ENCODE measurements at regions not wholly inside any gene's neighbourhood (a gene's known extent, or its start where the extent isn't known, plus 50 kb on each side); places are given as distances from the start of the nearest gene placed in this dataset.

DNA sequence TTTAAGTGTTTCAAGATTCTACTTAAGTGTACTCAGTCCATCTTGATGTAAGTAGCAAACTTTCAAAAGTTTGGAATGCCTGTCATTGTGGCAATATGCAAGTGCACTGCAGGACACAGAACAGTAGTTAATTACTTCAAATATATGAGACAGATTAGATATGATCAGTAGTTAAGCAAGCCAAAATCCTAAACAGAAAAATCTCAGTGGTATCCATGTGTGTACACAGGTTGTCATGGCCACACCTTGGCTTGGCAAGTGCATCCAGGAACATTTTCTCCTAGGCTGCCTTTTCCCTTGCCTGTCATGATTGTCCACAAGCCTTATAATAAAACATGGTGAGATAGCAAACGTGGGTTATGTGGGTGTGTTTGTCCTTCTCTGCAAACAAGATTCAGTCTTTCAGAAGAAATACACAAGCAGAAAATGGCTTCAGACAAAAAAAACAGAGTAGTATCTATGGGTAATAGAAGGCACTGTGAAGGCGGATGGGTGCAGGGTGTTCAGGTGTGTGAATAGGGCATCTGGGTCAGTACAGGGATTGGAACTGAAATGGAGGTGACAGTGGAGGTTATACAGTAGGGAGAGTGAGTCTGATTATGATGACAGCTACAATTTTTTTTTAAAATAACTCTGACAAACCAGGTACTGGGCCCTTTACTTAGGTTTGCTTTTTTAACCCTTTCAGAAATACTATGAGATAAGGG lies 229.0 kb upstream of the LRIG1 start:
- TF ChIP-seq, protein P1, sequence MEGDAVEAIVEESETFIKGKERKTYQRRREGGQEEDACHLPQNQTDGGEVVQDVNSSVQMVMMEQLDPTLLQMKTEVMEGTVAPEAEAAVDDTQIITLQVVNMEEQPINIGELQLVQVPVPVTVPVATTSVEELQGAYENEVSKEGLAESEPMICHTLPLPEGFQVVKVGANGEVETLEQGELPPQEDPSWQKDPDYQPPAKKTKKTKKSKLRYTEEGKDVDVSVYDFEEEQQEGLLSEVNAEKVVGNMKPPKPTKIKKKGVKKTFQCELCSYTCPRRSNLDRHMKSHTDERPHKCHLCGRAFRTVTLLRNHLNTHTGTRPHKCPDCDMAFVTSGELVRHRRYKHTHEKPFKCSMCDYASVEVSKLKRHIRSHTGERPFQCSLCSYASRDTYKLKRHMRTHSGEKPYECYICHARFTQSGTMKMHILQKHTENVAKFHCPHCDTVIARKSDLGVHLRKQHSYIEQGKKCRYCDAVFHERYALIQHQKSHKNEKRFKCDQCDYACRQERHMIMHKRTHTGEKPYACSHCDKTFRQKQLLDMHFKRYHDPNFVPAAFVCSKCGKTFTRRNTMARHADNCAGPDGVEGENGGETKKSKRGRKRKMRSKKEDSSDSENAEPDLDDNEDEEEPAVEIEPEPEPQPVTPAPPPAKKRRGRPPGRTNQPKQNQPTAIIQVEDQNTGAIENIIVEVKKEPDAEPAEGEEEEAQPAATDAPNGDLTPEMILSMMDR (IDR thresholded peaks at IDR 0.05; ENCODE audit: insufficient read depth, low read length, poor library complexity, severe bottlenecking): no peak
- Histone ChIP-seq H3K27me3 (replicated peaks; ENCODE audit: control insufficient read depth, insufficient read depth, low read length) (no peaks in the 10 kb centered on the region; the same call in 1 of the 2 replicates), H3K4me3 (replicated peaks; ENCODE audit: low read depth, low read length) (no peak overlapping the region), H3K36me3 (ENCODE audit: control insufficient read depth, insufficient read depth, low read length) (no peaks in the 10 kb centered on the region)
- DNase-seq (ENCODE audit: extremely low read depth, insufficient read length): no peak

DNA sequence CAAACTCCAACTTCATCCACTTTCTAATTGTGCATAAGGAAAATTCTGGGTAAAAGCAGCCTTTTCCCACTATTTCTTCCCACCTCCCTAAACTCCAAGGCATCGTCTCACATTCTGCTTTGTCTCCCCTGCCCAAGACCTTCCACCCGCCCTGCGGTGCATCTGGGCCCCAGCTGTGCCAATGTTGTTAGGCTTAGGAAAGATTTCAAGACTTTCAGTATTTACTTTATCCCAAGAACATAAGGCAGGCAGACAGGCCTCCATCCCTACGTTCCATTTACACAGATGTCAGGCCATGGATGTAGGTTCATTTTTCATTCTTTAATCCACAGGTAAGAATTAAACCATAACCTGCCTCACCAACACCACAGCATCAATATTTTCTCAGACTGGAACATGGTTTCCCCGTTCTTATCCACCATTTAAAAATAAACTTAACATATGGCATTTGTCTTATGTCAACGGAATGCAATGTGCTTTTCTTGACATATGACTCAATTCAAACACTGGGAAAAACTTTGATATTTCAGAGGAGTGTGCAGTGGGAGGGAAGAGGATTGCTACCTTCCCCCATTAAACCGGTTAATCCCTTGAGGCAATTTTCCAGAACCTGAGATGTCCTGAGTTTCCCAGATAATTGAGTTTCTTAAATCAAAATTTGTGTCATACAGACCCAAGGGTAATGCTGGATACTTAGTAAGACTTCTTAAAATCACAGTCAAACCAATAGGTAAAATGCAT lies 238.0 kb upstream of the LRIG1 start:
- no peak for DNase-seq (ENCODE audit: extremely low read depth, insufficient read length)
- TF ChIP-seq, protein P1 (IDR thresholded peaks at IDR 0.05; ENCODE audit: insufficient read depth, low read length, poor library complexity, severe bottlenecking): no peak
- Histone ChIP-seq H3K27me3 (replicated peaks; ENCODE audit: control insufficient read depth, insufficient read depth, low read length) (no peaks in the 10 kb centered on the region), H3K4me3 (replicated peaks; ENCODE audit: low read depth, low read length) (no peak overlapping the region), H3K36me3 (ENCODE audit: control insufficient read depth, insufficient read depth, low read length) (no peaks in the 10 kb centered on the region)

DNA sequence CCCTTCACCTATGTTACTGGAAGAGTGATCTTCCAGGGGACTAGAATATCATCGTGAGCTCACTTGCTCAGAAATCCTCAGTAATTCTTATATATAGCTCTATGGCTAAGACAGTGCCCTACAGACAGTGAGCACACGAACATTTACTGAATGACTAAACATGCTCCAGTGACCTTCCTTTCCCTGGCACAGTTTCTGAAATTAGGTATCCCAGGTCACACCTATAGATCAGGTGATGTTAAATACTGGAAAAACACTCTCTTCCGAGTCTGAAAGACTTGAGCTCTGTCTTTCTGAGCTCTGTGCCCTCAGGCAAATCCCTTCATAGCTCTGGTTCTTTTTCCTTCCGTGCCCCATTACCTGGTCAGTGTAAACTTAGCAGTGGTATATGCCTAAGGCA lies 239.4 kb upstream of the LRIG1 start:
- H3K4me3 ChIP-seq (replicated peaks; ENCODE audit: low read depth, low read length): no peak overlapping the region
- DNase-seq (ENCODE audit: extremely low read depth, insufficient read length): no peak
- TF ChIP-seq, protein P1 (IDR thresholded peaks at IDR 0.05; ENCODE audit: insufficient read depth, low read length, poor library complexity, severe bottlenecking): no peak
- no peaks in the 10 kb centered on the region for H3K36me3 ChIP-seq (ENCODE audit: control insufficient read depth, insufficient read depth, low read length)
- no peaks in the 10 kb centered on the region for H3K27me3 ChIP-seq (replicated peaks; ENCODE audit: control insufficient read depth, insufficient read depth, low read length)

DNA sequence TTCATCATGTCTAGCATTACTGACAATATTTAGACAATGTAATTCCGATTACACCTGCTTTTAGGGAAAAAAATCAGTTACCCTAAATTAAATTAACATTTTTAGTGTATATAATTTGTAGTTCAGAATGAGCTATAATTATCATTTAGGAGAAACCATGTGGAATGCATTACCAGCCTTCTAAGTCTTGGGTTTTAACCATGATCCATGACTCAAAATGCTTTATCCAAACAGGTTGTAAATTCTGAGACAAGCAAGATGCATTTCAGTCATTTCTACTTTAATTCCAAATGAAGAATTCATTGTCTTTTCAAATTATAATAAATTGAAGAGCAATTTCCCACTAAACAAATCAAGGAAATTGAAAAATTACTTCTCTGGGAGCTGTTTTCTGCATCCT lies 243.7 kb upstream of the LRIG1 start:
- no peak overlapping the region for H3K4me3 ChIP-seq (replicated peaks; ENCODE audit: low read depth, low read length)
- TF ChIP-seq, protein P1 (IDR thresholded peaks at IDR 0.05; ENCODE audit: insufficient read depth, low read length, poor library complexity, severe bottlenecking): no peak

DNA sequence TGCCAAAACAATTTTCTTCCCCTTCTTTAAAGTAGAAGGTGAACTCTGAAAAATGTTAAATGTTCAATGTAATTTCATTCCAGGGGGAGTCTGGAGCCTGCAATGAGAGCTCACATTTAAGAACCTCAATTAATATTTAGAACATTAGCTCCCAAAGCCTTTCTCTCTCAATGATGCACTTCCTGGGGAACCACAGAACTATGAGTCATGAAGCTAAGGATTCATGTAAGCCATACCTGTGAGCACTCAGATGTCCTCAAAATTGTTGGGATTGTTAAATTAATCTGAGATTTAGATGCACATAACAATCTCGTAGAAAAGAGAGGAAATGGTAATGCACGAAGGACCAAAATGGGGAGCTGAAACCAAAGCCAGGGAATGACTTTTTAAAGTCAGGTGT lies 244.2 kb upstream of the LRIG1 start:
- H3K27me3 ChIP-seq (replicated peaks; ENCODE audit: control insufficient read depth, insufficient read depth, low read length): no peaks in the 10 kb centered on the region
- no peak overlapping the region for H3K4me3 ChIP-seq (replicated peaks; ENCODE audit: low read depth, low read length)
- TF ChIP-seq, protein P1 (IDR thresholded peaks at IDR 0.05; ENCODE audit: insufficient read depth, low read length, poor library complexity, severe bottlenecking): no peak
- no peak for DNase-seq (ENCODE audit: extremely low read depth, insufficient read length)
- no peaks in the 10 kb centered on the region for H3K36me3 ChIP-seq (ENCODE audit: control insufficient read depth, insufficient read depth, low read length)

More for the DNA sequence above, 243.7 kb upstream of the LRIG1 start:
- Histone ChIP-seq H3K36me3 (ENCODE audit: control insufficient read depth, insufficient read depth, low read length) (no peaks in the 10 kb centered on the region), H3K27me3 (replicated peaks; ENCODE audit: control insufficient read depth, insufficient read depth, low read length) (no peaks in the 10 kb centered on the region)
- DNase-seq (ENCODE audit: extremely low read depth, insufficient read length): no peak

Measured in GM06990 (cell line).